COR-L47 (cell line): ENCODE measurements at regions not wholly inside any gene's neighbourhood (a gene's known extent, or its start where the extent isn't known, plus 50 kb on each side); places are given as distances from the start of the nearest gene placed in this dataset.
"Not testable (repeated sequence)": the region's sequence is repeated elsewhere in the genome, so short reads cannot be mapped to it uniquely, and the experiment has no call there.

Experiments used
- DNase-seq: peaks from one replicate; lab custom pipeline; 2025; lab: John Stamatoyannopoulos, UW

DNA sequence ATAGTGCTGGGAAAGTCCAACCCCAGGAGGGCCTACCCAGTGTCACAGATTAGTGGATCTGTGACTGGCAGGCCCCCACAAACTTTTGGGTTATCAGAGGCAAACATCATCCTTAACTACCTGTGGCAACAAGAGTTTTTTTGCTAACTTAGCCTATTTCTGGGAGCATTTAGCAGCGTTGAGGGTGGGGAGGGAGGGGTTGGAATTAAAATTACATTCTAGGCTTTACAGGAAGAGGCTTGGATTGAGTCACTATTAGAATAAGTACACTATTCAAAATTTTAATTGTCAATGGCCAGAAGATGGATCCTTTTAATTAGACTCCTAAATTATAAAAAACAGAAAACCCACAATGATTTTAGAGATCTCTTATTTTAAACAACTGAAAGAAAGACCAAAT, 267.9 kb upstream of the NPSR1 start:
- DNase-seq = no peak

GRCh38 chr7:34392972-34393371, 265.0 kb upstream of the NPSR1 start:
- no peak for DNase-seq

GRCh38 chr7:34396437-34397064, 261.5 kb upstream of the NPSR1 start:
- no peak for DNase-seq

- no peak for DNase-seq
These were observed 256.2 kb upstream of the NPSR1 start for GRCh38 chr7:34401776-34402175.

- no peak for DNase-seq
These were observed 251.0 kb upstream of the NPSR1 start for GRCh38 chr7:34406848-34407530.

GRCh38 chr7:34407586-34407985, 250.4 kb upstream of the NPSR1 start:
- DNase-seq = no peak

DNA sequence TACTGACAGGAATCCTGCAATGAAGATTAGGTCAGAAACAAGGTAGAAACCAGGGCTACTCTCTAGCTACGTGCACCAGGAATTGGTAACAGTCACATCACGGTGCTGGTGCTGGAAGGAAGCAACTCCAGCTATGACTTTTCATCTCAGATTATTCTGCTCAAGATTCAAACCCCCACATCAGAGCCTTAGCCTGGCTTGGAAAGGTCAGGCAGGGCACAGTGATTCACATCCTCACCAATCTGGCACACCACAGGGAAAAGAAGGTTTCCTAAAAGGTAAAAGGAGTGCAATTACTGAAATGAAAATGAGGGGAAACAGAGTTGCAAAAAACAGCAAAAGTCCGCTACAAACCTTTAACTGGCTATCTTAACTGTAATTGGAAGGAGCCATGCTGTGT, 240.2 kb upstream of the NPSR1 start:
- no peak for DNase-seq

DNA sequence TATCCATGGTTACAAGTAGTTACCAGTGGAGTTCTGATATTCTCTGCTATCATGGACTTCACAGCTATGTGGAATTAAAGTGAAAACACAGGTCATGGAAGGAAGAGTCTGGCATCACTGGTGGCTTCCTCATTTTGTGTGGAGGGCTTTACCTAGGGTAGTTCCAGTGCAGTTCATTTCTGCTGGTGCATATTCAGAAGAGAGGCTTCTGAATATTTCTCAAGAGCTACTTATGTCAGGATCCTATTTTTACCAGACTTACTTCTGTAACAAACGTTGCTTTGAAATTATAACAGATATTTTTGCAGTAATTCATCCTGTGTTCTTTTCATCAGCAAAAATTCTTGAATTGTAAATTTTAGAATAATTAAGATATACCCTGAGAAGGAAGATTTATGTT, 236.5 kb upstream of the NPSR1 start:
- DNase-seq = no peak

- DNase-seq = no peak
These were observed 232.8 kb upstream of the NPSR1 start for GRCh38 chr7:34425194-34425593.

GRCh38 chr7:34425631-34426384, 232.2 kb upstream of the NPSR1 start:
- no peak for DNase-seq

DNA sequence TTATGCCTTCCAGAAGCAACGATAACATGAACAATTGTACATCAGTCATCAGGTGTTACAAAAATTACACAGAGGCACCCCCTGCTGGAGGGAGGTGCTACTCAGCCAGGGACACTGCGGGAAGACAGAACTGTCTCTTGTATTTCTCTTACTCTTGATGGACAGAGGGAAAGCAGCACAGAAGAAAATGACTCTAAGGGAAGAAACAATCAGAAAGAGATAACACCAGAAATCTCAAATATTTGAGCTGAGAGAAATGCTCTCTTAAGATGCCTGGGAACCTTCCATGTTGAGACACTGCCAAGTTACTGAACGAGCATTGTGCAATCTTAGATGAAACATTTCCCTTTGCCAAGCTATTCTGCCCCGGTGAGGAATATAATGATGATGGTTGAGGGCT, 227.6 kb upstream of the NPSR1 start:
- DNase-seq = no peak

GRCh38 chr7:34438436-34438835, 219.6 kb upstream of the NPSR1 start:
- no peak for DNase-seq

- DNase-seq = no peak
These were observed 212.4 kb upstream of the NPSR1 start for GRCh38 chr7:34445653-34446052.

DNA sequence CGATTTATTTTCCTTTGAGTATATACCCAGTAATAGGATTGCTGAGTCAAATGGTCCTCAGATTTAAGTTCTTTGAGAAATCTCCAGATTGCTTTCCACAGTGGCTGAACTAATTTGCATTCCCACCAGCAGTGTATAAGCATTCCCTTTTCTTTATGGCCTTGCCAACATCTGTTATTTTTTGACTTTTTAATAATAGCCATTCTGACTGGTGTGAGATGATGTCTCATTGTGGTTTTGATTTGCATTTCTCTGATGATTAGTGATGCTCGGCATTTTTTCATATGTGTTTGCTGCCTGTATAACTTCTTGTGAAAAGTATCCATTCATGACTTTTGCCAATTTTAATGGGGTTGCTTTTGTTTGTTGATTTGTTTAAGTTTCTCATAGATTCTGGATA, 209.5 kb upstream of the NPSR1 start:
- DNase-seq = not testable (repeated sequence)

- no peak for DNase-seq
These were observed 208.3 kb upstream of the NPSR1 start for GRCh38 chr7:34449765-34450164.

- no peak for DNase-seq
These were observed 206.8 kb upstream of the NPSR1 start for GRCh38 chr7:34451183-34451582.

DNA sequence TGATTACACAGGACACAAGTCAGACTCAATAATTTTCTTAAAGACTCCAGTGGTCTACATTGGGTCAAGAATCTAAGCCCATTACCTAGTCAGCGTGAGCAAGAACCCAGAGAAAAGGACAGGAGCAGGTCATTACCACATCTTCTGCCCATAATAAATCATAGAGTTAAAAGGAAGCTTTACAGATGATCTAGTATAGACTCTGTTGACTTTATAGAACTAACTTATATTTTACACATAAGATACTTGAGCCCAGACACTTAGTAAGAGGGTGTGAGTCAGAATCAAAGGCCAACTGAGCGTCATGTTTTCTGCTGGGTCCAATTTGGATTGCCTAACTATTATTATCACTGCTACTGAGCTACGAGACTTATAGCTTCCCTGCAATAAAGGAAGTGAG, 206.1 kb upstream of the NPSR1 start:
- no peak for DNase-seq

- no peak for DNase-seq
These were observed 205.7 kb upstream of the NPSR1 start for GRCh38 chr7:34452363-34452762.

DNA sequence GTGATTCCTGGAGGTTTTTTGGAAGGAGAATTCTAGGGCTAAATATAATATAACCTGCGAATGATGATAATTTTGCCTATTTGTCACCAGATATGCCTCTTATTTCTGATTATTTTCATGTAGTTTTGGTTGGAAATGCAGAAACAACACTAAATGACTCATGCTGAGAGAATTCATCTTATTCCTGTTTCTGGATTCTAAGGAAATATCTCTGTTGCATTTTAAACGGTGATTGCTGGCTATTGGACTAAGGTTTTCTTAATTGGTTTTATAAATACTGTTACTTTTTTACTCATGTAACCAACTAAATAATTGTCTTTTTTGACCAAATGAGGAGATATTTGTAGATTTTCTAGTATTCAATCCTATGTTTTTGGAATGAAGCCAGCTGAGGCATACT, 204.9 kb upstream of the NPSR1 start:
- no peak for DNase-seq

DNA sequence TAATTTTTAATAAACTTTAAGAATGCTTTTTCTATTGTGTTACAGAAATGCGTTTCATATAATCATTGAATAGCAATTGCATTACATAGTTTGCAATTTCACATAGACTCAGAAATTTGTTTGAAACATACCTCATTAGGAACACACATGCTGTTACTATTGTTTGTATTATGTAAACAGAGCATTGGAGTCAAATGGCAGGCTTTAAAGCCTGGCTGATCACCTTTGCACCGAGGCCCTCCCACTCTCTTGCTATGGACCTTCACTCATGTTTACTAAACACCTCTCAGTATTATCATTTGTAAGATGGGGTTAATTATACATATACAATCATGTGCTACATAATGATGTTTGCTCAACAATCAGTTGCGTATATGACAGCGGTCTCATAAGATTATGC, 203.6 kb upstream of the NPSR1 start:
- DNase-seq = peak; percentile 14

- DNase-seq = no peak
These were observed 200.7 kb upstream of the NPSR1 start for GRCh38 chr7:34457329-34457728.

DNA sequence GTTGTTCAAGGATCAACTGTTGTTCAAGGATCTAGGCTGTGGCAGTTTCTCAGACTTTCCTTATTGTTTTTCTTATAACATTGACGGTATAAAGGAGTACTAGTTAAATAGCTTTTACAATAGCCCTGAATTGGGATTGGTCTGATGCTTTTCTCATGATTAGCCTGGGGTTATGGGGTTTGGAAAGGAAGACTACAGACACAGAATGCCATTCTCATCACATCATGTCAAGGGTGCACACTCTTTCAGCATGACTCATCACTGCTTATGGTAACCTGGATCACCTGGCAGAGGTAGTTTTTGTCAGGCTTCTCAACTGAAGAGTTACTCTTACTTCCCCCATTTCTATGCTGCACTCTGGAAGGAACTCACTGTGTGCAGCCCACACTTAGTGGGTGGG, 194.2 kb upstream of the NPSR1 start:
- DNase-seq = no peak

GRCh38 chr7:34471844-34472243, 186.2 kb upstream of the NPSR1 start:
- DNase-seq = no peak
